ENCODE measurements at regions not wholly inside any gene's neighbourhood (a gene's known extent, or its start where the extent isn't known, plus 50 kb on each side); places are given as distances from the start of the nearest gene placed in this dataset.

DNA sequence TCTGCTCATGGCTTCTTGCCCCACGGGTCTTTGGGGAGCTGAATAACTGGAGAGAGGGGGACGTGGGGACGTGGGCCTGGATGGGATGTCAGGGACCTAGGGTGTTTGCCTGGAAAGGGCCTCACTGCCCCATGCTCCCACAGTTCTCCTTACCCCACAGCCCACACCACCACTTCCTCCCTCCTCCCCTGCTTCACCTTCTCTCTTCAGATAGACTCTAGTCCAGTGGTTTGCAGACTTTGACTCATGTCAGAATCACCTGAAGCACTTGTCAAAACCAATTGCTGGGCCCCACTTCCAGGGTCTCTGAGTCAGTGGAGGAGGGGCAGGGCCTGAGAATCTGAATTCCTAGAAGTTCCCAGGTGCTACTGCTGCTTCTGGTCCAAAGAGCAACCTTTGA is 327.4 kb downstream of the RPS24 start:
- FAIRE-seq, result no peak
- WGBS, 2 donors, result 67 to 76% methylated on average over 3 of the region's 3 CpGs
- Histone ChIP-seq H3K27ac (no peak overlapping the region), H3K4me3 (no peak overlapping the region), H3K4me1 (no peaks in the 10 kb centered on the region), H3K27me3 (no peaks in the 10 kb centered on the region), H3K9me3 (no peaks in the 10 kb centered on the region), H3K36me3 (no peaks in the 10 kb centered on the region)
- no peak for ATAC-seq
- TF ChIP-seq, protein P1, sequence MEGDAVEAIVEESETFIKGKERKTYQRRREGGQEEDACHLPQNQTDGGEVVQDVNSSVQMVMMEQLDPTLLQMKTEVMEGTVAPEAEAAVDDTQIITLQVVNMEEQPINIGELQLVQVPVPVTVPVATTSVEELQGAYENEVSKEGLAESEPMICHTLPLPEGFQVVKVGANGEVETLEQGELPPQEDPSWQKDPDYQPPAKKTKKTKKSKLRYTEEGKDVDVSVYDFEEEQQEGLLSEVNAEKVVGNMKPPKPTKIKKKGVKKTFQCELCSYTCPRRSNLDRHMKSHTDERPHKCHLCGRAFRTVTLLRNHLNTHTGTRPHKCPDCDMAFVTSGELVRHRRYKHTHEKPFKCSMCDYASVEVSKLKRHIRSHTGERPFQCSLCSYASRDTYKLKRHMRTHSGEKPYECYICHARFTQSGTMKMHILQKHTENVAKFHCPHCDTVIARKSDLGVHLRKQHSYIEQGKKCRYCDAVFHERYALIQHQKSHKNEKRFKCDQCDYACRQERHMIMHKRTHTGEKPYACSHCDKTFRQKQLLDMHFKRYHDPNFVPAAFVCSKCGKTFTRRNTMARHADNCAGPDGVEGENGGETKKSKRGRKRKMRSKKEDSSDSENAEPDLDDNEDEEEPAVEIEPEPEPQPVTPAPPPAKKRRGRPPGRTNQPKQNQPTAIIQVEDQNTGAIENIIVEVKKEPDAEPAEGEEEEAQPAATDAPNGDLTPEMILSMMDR (IDR thresholded peaks at IDR 0.05), result no peak
- intact Hi-C loops (cut with DNase I), result no loop called here
- DNase-seq, result no peak

DNA sequence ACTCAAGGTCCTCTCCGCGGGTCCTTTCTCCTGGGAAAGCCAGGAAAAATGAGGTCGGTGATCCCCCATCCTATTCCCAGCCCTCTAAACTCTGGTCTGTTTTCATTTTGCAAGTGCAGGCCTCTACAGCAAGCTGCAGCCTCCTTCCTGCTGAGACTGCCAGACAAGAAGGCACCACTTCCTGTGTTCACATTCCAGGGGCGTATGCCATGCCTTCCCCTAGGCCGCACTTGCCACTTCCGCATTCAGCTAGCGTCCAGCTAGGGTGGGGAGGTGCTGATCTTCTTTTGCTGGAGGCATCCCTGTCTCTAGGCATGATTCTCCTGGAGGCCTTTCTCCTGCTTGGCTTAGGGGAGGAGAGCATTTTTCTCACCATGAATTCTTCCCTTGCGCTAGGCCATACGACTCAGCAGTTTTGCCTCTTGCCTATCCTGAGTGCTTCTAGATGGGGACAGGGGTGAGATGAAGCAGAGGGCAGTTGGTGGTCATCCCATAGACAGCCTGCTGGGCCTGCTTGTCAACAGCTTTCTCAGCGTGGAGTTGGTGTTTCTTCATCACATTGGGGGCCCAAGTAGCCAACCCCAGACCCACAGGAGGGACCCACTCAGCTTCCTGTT is 328.9 kb downstream of the RPS24 start:
- ATAC-seq (peak in 2 of 4 donors; percentile 57 to 65), FAIRE-seq (no peak), DNase-seq (peak in 1 of 6 donors; percentile 20)
- Histone ChIP-seq H3K36me3 (no peaks in the 10 kb centered on the region), H3K27ac (no peak overlapping the region), H3K4me1 (no peaks in the 10 kb centered on the region), H3K4me3 (no peak overlapping the region), H3K27me3 (no peaks in the 10 kb centered on the region), H3K9me3 (no peaks in the 10 kb centered on the region)
- intact Hi-C loops (cut with DNase I), result no loop called here
- TF ChIP-seq, protein P1 (IDR thresholded peaks at IDR 0.05), result no peak
- WGBS, 2 donors, result 83 to 86% methylated on average over 10 of the region's 10 CpGs

DNA sequence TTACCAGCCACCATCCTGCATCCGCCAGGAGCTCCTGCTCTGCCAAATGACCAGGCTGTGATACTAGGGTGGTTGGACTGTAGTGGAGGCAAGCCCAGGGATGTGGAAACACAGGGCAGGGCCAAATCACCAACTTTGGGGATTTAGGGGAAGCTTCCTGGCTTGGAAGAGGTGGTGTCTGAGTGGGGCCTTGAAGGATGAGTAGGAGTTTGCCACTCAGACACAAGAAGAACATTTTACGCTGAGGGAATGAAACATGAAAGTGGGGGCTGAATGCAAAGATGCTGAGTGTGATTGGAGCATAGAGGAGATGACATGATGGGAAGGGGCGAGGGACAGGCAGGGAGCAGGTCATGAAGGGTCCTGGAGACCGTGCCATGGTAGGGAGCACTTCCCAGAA is 329.5 kb downstream of the RPS24 start:
- H3K27ac ChIP-seq, result no peak overlapping the region
- ATAC-seq, result no peak
- H3K4me3 ChIP-seq, result no peak overlapping the region
- no peak for FAIRE-seq
- intact Hi-C loops (cut with DNase I), result no loop called here
- no peaks in the 10 kb centered on the region for H3K4me1 ChIP-seq
- 92 to 94% methylated on average over 4 of the region's 4 CpGs for WGBS, 2 donors
- no peaks in the 10 kb centered on the region for H3K9me3 ChIP-seq
- DNase-seq, result no peak
- no peaks in the 10 kb centered on the region for H3K27me3 ChIP-seq
- H3K36me3 ChIP-seq, result no peaks in the 10 kb centered on the region
- TF ChIP-seq, protein P1 (IDR thresholded peaks at IDR 0.05), result no peak

DNA sequence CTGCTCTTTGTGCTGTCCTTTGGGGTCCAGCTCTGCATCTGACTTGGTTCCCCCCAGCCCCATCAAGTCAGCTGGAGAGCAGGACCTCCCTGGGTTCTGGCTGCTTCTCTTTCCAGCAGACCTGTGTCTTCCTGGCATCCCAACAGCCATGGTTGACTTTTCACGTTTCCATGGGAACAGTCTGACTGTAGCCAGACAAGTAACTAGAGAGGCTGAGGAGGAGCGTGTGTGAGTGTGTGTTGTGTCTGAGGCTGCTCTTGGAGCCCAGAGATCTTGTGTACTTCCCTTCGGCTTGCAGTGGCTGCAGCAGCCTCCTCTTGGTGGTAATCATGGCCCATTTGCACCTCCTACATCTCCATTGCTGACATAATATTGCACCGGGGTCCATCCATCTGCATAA is 332.0 kb downstream of the RPS24 start:
- TF ChIP-seq, protein P1 (IDR thresholded peaks at IDR 0.05), result no peak
- no peak overlapping the region for H3K4me3 ChIP-seq
- ATAC-seq, result no peak
- intact Hi-C loops (cut with DNase I), result no loop called here
- WGBS, 2 donors, result 62 to 65% methylated on average over 4 of the region's 4 CpGs
- no peak overlapping the region for H3K27ac ChIP-seq
- H3K9me3 ChIP-seq, result no peaks in the 10 kb centered on the region
- no peak for FAIRE-seq
- H3K4me1 ChIP-seq, result no peaks in the 10 kb centered on the region
- no peaks in the 10 kb centered on the region for H3K36me3 ChIP-seq
- no peaks in the 10 kb centered on the region for H3K27me3 ChIP-seq
- no peak for DNase-seq

DNA sequence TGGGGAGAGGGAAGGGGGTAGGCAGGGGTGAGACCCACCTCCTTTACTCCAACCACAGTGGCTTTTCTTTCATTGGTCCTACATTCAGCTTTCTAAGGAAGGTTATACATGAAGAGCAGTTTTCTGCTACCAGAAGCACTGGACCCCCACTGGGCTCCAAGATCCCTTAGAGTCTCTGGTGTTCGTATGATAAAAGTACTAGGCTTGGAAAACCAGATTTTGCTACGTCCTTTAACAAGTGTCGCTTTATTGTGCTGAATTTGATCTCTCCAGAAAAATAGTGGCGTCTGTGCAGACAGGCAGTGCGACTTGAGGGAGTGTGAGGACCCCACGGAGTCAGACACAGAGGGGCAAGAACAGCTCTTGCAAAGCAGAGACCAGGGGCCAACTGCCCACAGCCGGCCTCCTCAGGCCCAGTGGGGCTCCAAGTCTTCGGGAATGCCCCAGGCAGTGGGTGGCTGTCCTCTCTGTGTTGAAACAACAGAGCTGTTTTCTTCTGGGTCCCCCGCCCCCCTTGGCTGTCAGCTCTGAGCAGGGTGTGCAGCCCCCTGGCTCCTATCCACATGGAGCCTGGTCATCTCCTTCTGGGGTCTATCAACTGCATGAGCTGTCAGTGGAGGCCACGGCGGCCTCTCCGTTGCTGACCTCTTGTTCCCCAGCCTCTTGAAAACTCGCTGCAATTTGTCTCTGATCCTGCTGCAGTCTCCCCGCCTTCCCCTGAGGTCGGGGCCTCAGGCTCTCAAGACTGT is 333.2 kb downstream of the RPS24 start:
- intact Hi-C loops (cut with DNase I), result no loop called here
- no peaks in the 10 kb centered on the region for H3K4me1 ChIP-seq
- FAIRE-seq, result no peak
- H3K27ac ChIP-seq, result no peak overlapping the region
- ATAC-seq, result peak in 1 of 4 donors; percentile 15
- TF ChIP-seq, protein P1 (IDR thresholded peaks at IDR 0.05), result no peak
- DNase-seq, result peak in 1 of 6 donors; percentile 6
- H3K9me3 ChIP-seq, result no peaks in the 10 kb centered on the region
- H3K36me3 ChIP-seq, result no peaks in the 10 kb centered on the region
- WGBS, 2 donors, result 75 to 85% methylated on average over 15 of the region's 15 CpGs
- no peaks in the 10 kb centered on the region for H3K27me3 ChIP-seq
- H3K4me3 ChIP-seq, result no peak overlapping the region

Data from pancreas (tissue), 10 donors.